Mesendoderm (in vitro differentiated cells): ENCODE measurements at regions not wholly inside any gene's neighbourhood (a gene's known extent, or its start where the extent isn't known, plus 50 kb on each side); places are given as distances from the start of the nearest gene placed in this dataset.

ENCODE experiments used
- DNase-seq: peaks from one replicate; pipeline ENCODE4 v3.0.0; 2013
- H2AK5ac ChIP-seq: 2 replicates; pipeline ENCODE4 v1.6.1; 2013; ENCODE audit warnings: low read length, inconsistent platforms
- H2BK120ac ChIP-seq: 2 replicates; pipeline ENCODE4 v1.6.1; 2013; ENCODE audit warnings: low read depth, mild to moderate bottlenecking, low read length, moderate library complexity, mixed read lengths
- H2BK15ac ChIP-seq: replicated peaks from 2 replicates; pipeline ENCODE4 v1.6.1; 2013; ENCODE audit warnings: low read depth, mild to moderate bottlenecking, moderate library complexity
- H2BK5ac ChIP-seq: 2 replicates; pipeline ENCODE4 v1.6.1; 2013; ENCODE audit warnings: low read length, inconsistent platforms
- H3K18ac ChIP-seq: 2 replicates; pipeline ENCODE4 v1.6.1; 2013; ENCODE audit warnings: mild to moderate bottlenecking, low read length, mixed read lengths
- H3K23ac ChIP-seq: one replicate; pipeline ENCODE4 v1.6.1; 2013; ENCODE audit warnings: low read length
- H3K27ac ChIP-seq: 2 replicates; pipeline ENCODE4 v1.5.1; 2013; ENCODE audit warnings: low read depth, mild to moderate bottlenecking, inconsistent platforms, low read length, moderate library complexity
- H3K27me3 ChIP-seq: 2 replicates; pipeline ENCODE4 v1.6.1; 2013; ENCODE audit warnings: low read length, control low read depth, mild to moderate bottlenecking, inconsistent platforms; ENCODE audit not compliant: insufficient read depth, poor library complexity
- H3K36me3 ChIP-seq: 2 replicates; pipeline ENCODE4 v1.6.1; 2013; ENCODE audit warnings: low read length, inconsistent platforms; ENCODE audit not compliant: control insufficient read depth, insufficient read depth
- H3K4ac ChIP-seq: one replicate; pipeline ENCODE4 v1.6.1; 2013; ENCODE audit warnings: low read depth, mild to moderate bottlenecking, low read length, moderate library complexity
- H3K4me1 ChIP-seq: 2 replicates; pipeline ENCODE4 v1.6.1; 2013; ENCODE audit warnings: low read depth, low read length, inconsistent platforms; ENCODE audit not compliant: control insufficient read depth
- H3K4me2 ChIP-seq: 2 replicates; pipeline ENCODE4 v1.6.1; 2013; ENCODE audit warnings: low read length
- H3K4me3 ChIP-seq: 2 replicates; pipeline ENCODE4 v1.5.1; 2013; ENCODE audit warnings: mild to moderate bottlenecking, low read length
- H3K56ac ChIP-seq: one replicate; pipeline ENCODE4 v1.6.1; 2013; ENCODE audit warnings: low read length
- H3K79me1 ChIP-seq: 2 replicates; pipeline ENCODE4 v1.6.1; 2013; ENCODE audit warnings: low read length, inconsistent platforms
- H3K79me2 ChIP-seq: 2 replicates; pipeline ENCODE4 v1.6.1; 2013; ENCODE audit warnings: mild to moderate bottlenecking, low read length; ENCODE audit not compliant: control insufficient read depth, insufficient read depth
- H3K9ac ChIP-seq: 2 replicates; pipeline ENCODE4 v1.6.1; 2013; ENCODE audit warnings: low read length, inconsistent platforms
- H4K5ac ChIP-seq: one replicate; pipeline ENCODE4 v1.6.1; 2013; ENCODE audit warnings: low read length
- H4K8ac ChIP-seq: one replicate; pipeline ENCODE4 v1.6.1; 2013; ENCODE audit warnings: low read depth, mild to moderate bottlenecking, control low read depth, low read length, moderate library complexity
- WGBS: extraction: QIAGEN DNeasy Blood & Tissue Kit; methylation state at CpG from one replicate; pipeline ENCODE4 v1.1.7; 2013; ENCODE audit warnings: low lambda C conversion rate, missing lambda C conversion rate; ENCODE audit not compliant: insufficient coverage; ENCODE audit errors: extremely low coverage; 5-methylcytosine and 5-hydroxymethylcytosine counted together

- WGBS: no CpG with 5 or more reads among the region's 1 CpG
- no peak overlapping the region for H3K27ac ChIP-seq
Observed at GRCh38 chr12:93176165-93176564, 201.6 kb upstream of the NUDT4 start.

GRCh38 chr12:93176610-93177126 is 201.1 kb upstream of the NUDT4 start:
- Histone ChIP-seq H3K4me2 (no peak overlapping the region), H3K27me3 (no peaks in the 10 kb centered on the region), H2BK15ac (no peak overlapping the region), H2AK5ac (no peak overlapping the region), H3K79me2 (no peaks in the 10 kb centered on the region), H3K79me1 (no peaks in the 10 kb centered on the region), H4K5ac (no peak overlapping the region), H3K18ac (no peak overlapping the region), H3K4ac (no peak overlapping the region), H3K4me3 (no peak overlapping the region), H2BK120ac (no peak overlapping the region), H3K27ac (no peak overlapping the region), H3K56ac (no peak overlapping the region), H3K9ac (no peak overlapping the region), H4K8ac (no peak overlapping the region), H3K4me1 (no peaks in the 10 kb centered on the region), H3K23ac (no peak overlapping the region), H2BK5ac (no peak overlapping the region), H3K36me3 (no peaks in the 10 kb centered on the region)
- no CpG with 5 or more reads among the region's 2 CpGs for WGBS
- no peak for DNase-seq

More at GRCh38 chr12:93176165-93176564, 201.6 kb upstream of the NUDT4 start:
- no peak overlapping the region for H3K4me3 ChIP-seq
- H3K4me2 ChIP-seq: no peak overlapping the region
- no peaks in the 10 kb centered on the region for H3K79me1 ChIP-seq
- H4K8ac ChIP-seq: no peak overlapping the region
- H2BK5ac ChIP-seq: no peak overlapping the region
- no peak for DNase-seq
- H2BK15ac ChIP-seq: no peak overlapping the region
- H3K79me2 ChIP-seq: no peaks in the 10 kb centered on the region
- no peaks in the 10 kb centered on the region for H3K27me3 ChIP-seq
- no peak overlapping the region for H2AK5ac ChIP-seq
- no peak overlapping the region for H3K9ac ChIP-seq
- no peak overlapping the region for H3K18ac ChIP-seq
- no peaks in the 10 kb centered on the region for H3K4me1 ChIP-seq
- no peak overlapping the region for H3K23ac ChIP-seq
- H3K56ac ChIP-seq: no peak overlapping the region
- H2BK120ac ChIP-seq: no peak overlapping the region
- no peaks in the 10 kb centered on the region for H3K36me3 ChIP-seq
- no peak overlapping the region for H3K4ac ChIP-seq
- no peak overlapping the region for H4K5ac ChIP-seq

GRCh38 chr12:93177208-93178153 is 200.2 kb upstream of the NUDT4 start:
- WGBS: no CpG with 5 or more reads among the region's 9 CpGs

GRCh38 chr12:93178154-93178878 is 199.4 kb upstream of the NUDT4 start:
- no peak overlapping the region for H3K4me2 ChIP-seq
- no peak overlapping the region for H3K56ac ChIP-seq
- H3K18ac ChIP-seq: no peak overlapping the region
- no peaks in the 10 kb centered on the region for H3K4me1 ChIP-seq
- no peak overlapping the region for H4K8ac ChIP-seq
- DNase-seq: no peak
- no peak overlapping the region for H3K4ac ChIP-seq
- H3K9ac ChIP-seq: no peak overlapping the region
- H2BK5ac ChIP-seq: no peak overlapping the region
- no peak overlapping the region for H3K27ac ChIP-seq
- WGBS: no CpG with 5 or more reads among the region's 4 CpGs
- no peak overlapping the region for H2AK5ac ChIP-seq
- H2BK120ac ChIP-seq: no peak overlapping the region
- no peak overlapping the region for H3K4me3 ChIP-seq
- no peaks in the 10 kb centered on the region for H3K27me3 ChIP-seq
- H2BK15ac ChIP-seq: no peak overlapping the region
- no peak overlapping the region for H4K5ac ChIP-seq
- H3K23ac ChIP-seq: no peak overlapping the region
- no peaks in the 10 kb centered on the region for H3K79me1 ChIP-seq
- H3K79me2 ChIP-seq: no peaks in the 10 kb centered on the region
- no peaks in the 10 kb centered on the region for H3K36me3 ChIP-seq

More at GRCh38 chr12:93177208-93178153, 200.2 kb upstream of the NUDT4 start:
- Histone ChIP-seq H3K79me2 (no peaks in the 10 kb centered on the region), H3K27me3 (no peaks in the 10 kb centered on the region), H4K8ac (no peak overlapping the region), H3K4me1 (no peaks in the 10 kb centered on the region), H3K4me2 (no peak overlapping the region), H2BK5ac (no peak overlapping the region), H2AK5ac (no peak overlapping the region), H3K23ac (no peak overlapping the region), H3K18ac (no peak overlapping the region), H2BK120ac (no peak overlapping the region), H3K79me1 (no peaks in the 10 kb centered on the region), H4K5ac (no peak overlapping the region), H3K56ac (no peak overlapping the region), H2BK15ac (no peak overlapping the region), H3K4ac (no peak overlapping the region), H3K27ac (no peak overlapping the region), H3K9ac (no peak overlapping the region), H3K36me3 (no peaks in the 10 kb centered on the region), H3K4me3 (no peak overlapping the region)
- DNase-seq: no peak

- no peak overlapping the region for H3K9ac ChIP-seq
- H3K56ac ChIP-seq: no peak overlapping the region
- no peak overlapping the region for H2BK5ac ChIP-seq
- H2BK15ac ChIP-seq: no peak overlapping the region
- H3K27ac ChIP-seq: no peak overlapping the region
- H3K23ac ChIP-seq: no peak overlapping the region
- H3K4ac ChIP-seq: no peak overlapping the region
- no peak overlapping the region for H2BK120ac ChIP-seq
- H4K8ac ChIP-seq: no peak overlapping the region
- no peaks in the 10 kb centered on the region for H3K79me1 ChIP-seq
- H2AK5ac ChIP-seq: no peak overlapping the region
- no CpG with 5 or more reads among the region's 6 CpGs for WGBS
- H3K79me2 ChIP-seq: no peaks in the 10 kb centered on the region
- no peaks in the 10 kb centered on the region for H3K27me3 ChIP-seq
- no peak overlapping the region for H3K4me3 ChIP-seq
- no peak overlapping the region for H4K5ac ChIP-seq
- H3K4me1 ChIP-seq: no peaks in the 10 kb centered on the region
- no peak overlapping the region for H3K4me2 ChIP-seq
- no peaks in the 10 kb centered on the region for H3K36me3 ChIP-seq
- no peak overlapping the region for H3K18ac ChIP-seq
- no peak for DNase-seq
Observed at GRCh38 chr12:93179792-93180191, 197.9 kb upstream of the NUDT4 start.
